NCI-H345 (cell line): ENCODE measurements at regions not wholly inside any gene's neighbourhood (a gene's known extent, or its start where the extent isn't known, plus 50 kb on each side); places are given as distances from the start of the nearest gene placed in this dataset.
"Not testable (repeated sequence)": the region's sequence is repeated elsewhere in the genome, so short reads cannot be mapped to it uniquely, and the experiment has no call there.

Experiments
- DNase-seq: peaks from one replicate; lab custom pipeline; 2025; lab: John Stamatoyannopoulos, UW

- not testable (repeated sequence) for DNase-seq
These were observed 482.7 kb downstream of the CNTN3 start for GRCh38 chr3:74131546-74132328.

- no peak for DNase-seq
These were observed 484.8 kb downstream of the CNTN3 start for GRCh38 chr3:74129611-74130010.

GRCh38 chr3:74129056-74129455, 485.4 kb downstream of the CNTN3 start:
- no peak for DNase-seq

GRCh38 chr3:74127256-74127655, 487.2 kb downstream of the CNTN3 start:
- DNase-seq: no peak

- DNase-seq: no peak
These were observed 489.7 kb downstream of the CNTN3 start for GRCh38 chr3:74124782-74125181.

GRCh38 chr3:74122281-74122680, 492.2 kb downstream of the CNTN3 start:
- DNase-seq: no peak

- DNase-seq: no peak
These were observed 492.7 kb downstream of the CNTN3 start for GRCh38 chr3:74121761-74122160.

- no peak for DNase-seq
These were observed 494.5 kb upstream of the PDZRN3 start for GRCh38 chr3:74119221-74119620.

- DNase-seq: no peak
These were observed 491.2 kb upstream of the PDZRN3 start for GRCh38 chr3:74115906-74116305.

- no peak for DNase-seq
These were observed 482.7 kb upstream of the PDZRN3 start for GRCh38 chr3:74107451-74107850.

- no peak for DNase-seq
These were observed 482.2 kb upstream of the PDZRN3 start for GRCh38 chr3:74106925-74107324.

GRCh38 chr3:74091204-74091603, 466.5 kb upstream of the PDZRN3 start:
- no peak for DNase-seq

GRCh38 chr3:74089814-74090213, 465.1 kb upstream of the PDZRN3 start:
- DNase-seq: no peak

- no peak for DNase-seq
These were observed 455.3 kb upstream of the PDZRN3 start for GRCh38 chr3:74080056-74080461.

GRCh38 chr3:74075241-74075640, 450.5 kb upstream of the PDZRN3 start:
- no peak for DNase-seq

- no peak for DNase-seq
These were observed 450.0 kb upstream of the PDZRN3 start for GRCh38 chr3:74074700-74075099.

- DNase-seq: peak; percentile 34
These were observed 442.6 kb upstream of the PDZRN3 start for GRCh38 chr3:74067296-74067695.

GRCh38 chr3:74066456-74066855, 441.7 kb upstream of the PDZRN3 start:
- DNase-seq: no peak

- DNase-seq: no peak
These were observed 435.3 kb upstream of the PDZRN3 start for GRCh38 chr3:74059923-74060600.

GRCh38 chr3:74059301-74059922, 434.7 kb upstream of the PDZRN3 start:
- no peak for DNase-seq

- DNase-seq: no peak
These were observed 432.4 kb upstream of the PDZRN3 start for GRCh38 chr3:74057169-74057568.

GRCh38 chr3:74055061-74055460, 430.3 kb upstream of the PDZRN3 start:
- DNase-seq: no peak

- DNase-seq: no peak
These were observed 429.8 kb upstream of the PDZRN3 start for GRCh38 chr3:74054566-74054965.
